CD4-positive, alpha-beta T cell treated with Interferon alpha-2 for 1 hour (primary cell): ENCODE measurements at regions not wholly inside any gene's neighbourhood (a gene's known extent, or its start where the extent isn't known, plus 50 kb on each side); places are given as distances from the start of the nearest gene placed in this dataset.

Source experiments
- DNase-seq, 2 donors: peaks; one replicate each; pipeline ENCODE4 v3.0.0-alpha.2; 2020 to 2022

- no peak for DNase-seq
Measured at GRCh38 chr16:14360326-14361037, 269.6 kb downstream of the PARN start.

GRCh38 chr16:14358697-14359305 is 271.3 kb downstream of the PARN start:
- DNase-seq: no peak

- no peak for DNase-seq
Measured at GRCh38 chr16:14357328-14357727, 272.7 kb downstream of the PARN start.

GRCh38 chr16:14356064-14356463 is 274.0 kb downstream of the PARN start:
- no peak for DNase-seq

GRCh38 chr16:14354561-14355351 is 275.3 kb downstream of the PARN start:
- DNase-seq: peak; percentile 29 to 52

- no peak for DNase-seq
Measured at GRCh38 chr16:14353340-14353739, 276.7 kb downstream of the PARN start.

GRCh38 chr16:14351647-14352046 is 278.4 kb downstream of the PARN start:
- no peak for DNase-seq

- no peak for DNase-seq
Measured at GRCh38 chr16:14350626-14351025, 279.4 kb downstream of the PARN start.

- DNase-seq: no peak
Measured at GRCh38 chr16:14350081-14350480, 279.0 kb downstream of the MRTFB start.

- DNase-seq: no peak
Measured at GRCh38 chr16:14347706-14348105, 276.6 kb downstream of the MRTFB start.

GRCh38 chr16:14346278-14347142 is 275.4 kb downstream of the MRTFB start:
- no peak for DNase-seq

GRCh38 chr16:14345512-14346115 is 274.5 kb downstream of the MRTFB start:
- no peak for DNase-seq

GRCh38 chr16:14344945-14345344 is 273.8 kb downstream of the MRTFB start:
- no peak for DNase-seq

GRCh38 chr16:14344292-14344691 is 273.2 kb downstream of the MRTFB start:
- DNase-seq: no peak

GRCh38 chr16:14341324-14342225 is 270.5 kb downstream of the MRTFB start:
- DNase-seq: no peak

- no peak for DNase-seq
Measured at GRCh38 chr16:14339694-14340093, 268.6 kb downstream of the MRTFB start.

- DNase-seq: no peak
Measured at GRCh38 chr16:14338969-14339368, 267.9 kb downstream of the MRTFB start.

- no peak for DNase-seq
Measured at GRCh38 chr16:14338236-14338635, 267.1 kb downstream of the MRTFB start.

- DNase-seq: no peak
Measured at GRCh38 chr16:14337303-14338191, 266.4 kb downstream of the MRTFB start.

- DNase-seq: no peak
Measured at GRCh38 chr16:14335297-14335696, 264.2 kb downstream of the MRTFB start.
